HG03159 (cell line): ENCODE measurements at regions not wholly inside any gene's neighbourhood (a gene's known extent, or its start where the extent isn't known, plus 50 kb on each side); places are given as distances from the start of the nearest gene placed in this dataset.

ENCODE experiments used
- ATAC-seq: cut with Tn5 transposase; IDR thresholded peaks from one replicate; pipeline ENCODE4 v1.9.1; 2021; ENCODE audit warnings: mild to moderate bottlenecking, moderate library complexity; ENCODE audit not compliant: unreplicated experiment

DNA sequence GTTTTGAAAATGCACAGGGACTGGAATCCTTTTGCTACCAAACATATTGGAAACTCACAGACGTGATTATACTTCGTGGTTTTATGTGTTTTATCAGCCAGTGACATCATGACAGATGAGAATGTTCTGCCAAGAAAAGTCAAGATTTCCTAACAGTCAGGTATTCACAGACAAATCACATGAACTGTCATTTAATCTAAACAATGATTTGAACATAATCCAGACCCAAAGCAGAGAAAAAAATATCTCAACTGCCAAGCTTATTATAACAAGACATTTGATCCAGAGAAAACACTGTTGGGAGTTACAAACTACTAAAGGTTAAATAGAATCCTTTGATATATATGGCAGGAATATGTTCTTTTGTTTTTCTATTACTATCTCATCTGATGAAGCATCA, 635.9 kb upstream of the FRG1 start:
- no peak for ATAC-seq

DNA sequence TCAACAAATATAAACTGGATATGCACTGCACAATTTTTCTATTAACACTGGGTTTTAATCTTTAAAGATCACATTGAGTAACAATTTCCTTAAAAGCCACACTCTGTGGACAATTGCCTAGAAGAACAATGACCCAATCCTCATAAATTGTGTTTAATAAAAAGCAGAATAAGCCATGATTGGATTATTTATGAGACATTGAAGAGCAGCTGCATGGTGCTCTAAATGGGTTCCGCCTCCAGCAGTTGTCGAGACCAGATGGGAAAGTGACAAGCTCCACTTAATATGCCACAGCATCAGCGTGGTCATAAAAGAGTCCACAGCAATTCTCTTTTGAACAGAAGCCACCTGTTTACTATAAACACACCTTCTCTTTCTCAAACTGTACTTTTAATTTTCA, 635.2 kb upstream of the FRG1 start:
- no peak for ATAC-seq

DNA sequence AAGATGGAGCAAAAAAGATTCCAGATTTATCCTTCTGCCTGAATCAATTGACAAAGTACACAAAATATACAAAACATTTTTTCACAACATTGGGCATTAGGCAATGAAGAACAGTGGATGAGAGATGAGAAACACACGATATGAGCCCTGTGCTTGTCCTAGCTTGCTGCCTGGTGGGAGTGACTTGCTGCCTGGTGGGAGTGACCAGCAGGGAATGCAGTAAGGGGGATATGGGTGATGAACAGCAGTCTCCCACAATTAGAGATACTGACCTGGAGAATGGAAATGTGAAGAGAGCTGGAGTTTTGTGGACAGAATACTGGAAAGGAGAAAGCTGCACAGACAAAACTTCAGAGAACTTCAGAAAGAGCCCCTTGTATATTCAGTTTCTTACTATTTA, 629.4 kb upstream of the FRG1 start:
- ATAC-seq: no peak

DNA sequence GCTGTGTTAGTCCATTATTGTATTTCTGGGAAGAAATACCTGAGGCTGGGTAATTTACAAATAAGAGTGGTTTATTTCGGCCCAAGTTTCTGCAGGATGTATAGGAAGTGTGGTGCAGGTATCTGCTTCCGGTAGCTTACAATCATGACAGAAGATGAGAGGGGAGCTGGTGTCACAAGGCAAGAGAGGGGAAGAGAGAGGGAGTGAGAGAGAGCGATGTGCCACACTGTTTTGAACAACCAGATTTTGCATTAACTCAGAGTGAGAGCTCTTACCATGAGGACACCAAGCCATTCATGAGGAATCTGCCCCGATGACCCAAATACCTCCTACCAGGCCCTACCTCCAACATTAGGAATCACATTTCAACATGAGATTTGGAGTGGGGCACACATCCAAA, 627.6 kb upstream of the FRG1 start:
- ATAC-seq: no peak

DNA sequence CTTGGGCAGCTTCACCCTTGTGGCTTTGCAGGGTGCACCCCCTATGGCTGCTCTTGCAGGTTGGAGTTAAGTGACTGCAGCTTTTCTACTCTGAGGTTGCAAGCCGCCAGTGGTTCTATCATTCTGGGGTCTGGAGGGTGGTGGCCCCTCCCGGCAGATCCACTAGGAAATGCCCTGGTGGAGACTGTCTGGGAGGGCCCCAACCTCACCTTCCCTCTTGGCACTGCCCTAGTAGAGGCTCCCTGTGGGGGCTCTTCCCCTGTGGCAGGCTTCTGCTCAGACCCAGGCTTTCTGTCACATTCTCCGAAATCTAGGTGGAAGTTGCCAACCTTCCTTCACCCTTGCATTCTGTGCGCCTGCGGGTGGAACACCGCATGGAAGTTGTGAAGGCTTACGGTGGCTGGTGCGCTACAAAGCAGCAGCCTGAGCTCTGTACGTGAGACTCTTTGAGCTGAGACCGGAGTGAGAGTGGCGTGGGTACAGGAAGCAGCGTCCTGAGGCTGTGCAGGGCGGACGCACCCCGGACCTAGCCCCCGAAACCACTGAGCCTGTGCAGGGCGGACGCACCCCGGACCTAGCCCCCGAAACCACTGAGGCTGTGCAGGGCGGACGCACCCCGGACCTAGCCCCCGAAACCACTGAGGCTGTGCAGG, 626.7 kb upstream of the FRG1 start:
- ATAC-seq: no peak

DNA sequence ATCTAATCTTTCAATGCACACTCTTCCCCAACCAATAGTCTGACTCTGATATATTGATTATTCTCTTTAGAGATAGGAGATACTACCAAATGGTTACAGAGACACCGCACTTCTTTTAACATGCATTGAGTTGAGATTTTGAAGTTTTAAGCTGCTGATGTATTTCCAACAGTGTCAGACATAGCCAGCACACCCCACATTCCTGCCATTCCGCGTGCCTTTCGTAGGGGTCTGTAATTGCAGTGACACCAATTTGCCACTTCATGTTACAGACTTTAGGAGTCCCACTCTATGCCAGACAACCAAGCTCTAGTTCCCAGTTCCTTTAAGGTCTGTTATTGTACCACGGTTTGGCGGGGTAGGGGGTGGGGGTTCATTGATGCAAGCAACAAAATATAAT, 618.2 kb upstream of the FRG1 start:
- ATAC-seq: no peak

DNA sequence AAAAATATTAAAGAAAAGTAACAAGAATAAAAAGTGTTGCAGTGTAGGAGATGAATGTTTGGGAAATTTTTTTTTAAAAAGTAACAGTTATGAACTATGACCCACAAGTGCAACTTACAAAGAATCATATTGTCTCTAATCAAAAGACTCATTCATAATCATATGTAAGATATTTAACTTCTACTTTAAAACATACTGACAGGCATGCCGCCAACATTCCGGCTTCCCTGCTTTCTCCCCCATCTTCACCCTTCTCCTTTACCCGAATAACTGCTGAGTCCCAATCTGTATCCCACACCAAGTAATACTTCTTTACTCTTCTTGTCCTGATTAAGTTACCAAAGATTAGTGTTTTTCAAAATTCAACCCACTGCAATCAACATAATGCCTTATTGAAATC, 598.8 kb upstream of the FRG1 start:
- ATAC-seq: no peak

DNA sequence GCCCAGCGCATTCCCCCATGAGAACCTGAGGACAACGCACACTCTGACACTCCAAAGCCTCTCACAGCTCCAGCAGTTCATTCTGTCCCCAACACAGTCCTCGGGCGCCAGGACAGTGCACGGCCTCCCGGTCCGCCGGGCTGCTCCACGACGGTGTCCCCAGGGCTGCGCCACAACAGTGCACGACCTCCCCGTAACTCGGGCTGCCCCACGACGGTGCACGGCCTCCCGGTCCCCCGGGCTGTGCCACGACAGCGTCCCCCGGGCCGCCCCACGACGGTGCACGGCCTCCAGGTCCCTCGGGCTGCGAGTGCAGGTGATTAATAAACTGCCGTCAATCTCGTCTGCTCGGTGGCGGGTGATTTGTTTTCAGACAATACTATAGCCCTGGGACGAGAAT, 585.1 kb upstream of the FRG1 start:
- no peak for ATAC-seq

DNA sequence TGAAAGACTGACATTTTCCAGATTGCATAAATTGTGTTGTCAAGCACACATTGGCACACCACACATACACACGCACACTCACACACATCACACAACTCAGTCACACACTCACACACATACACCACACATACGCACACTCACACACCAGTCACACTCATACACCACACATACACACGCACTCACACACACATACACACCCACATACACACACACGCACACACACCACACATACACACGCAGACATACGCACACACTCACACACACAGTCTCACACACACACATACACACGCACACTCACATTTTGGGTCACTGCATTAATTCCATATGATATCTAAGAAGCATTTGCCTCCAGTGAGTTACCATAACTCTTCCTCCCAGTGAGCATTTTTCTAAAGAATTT, 578.3 kb upstream of the FRG1 start:
- ATAC-seq: no peak

DNA sequence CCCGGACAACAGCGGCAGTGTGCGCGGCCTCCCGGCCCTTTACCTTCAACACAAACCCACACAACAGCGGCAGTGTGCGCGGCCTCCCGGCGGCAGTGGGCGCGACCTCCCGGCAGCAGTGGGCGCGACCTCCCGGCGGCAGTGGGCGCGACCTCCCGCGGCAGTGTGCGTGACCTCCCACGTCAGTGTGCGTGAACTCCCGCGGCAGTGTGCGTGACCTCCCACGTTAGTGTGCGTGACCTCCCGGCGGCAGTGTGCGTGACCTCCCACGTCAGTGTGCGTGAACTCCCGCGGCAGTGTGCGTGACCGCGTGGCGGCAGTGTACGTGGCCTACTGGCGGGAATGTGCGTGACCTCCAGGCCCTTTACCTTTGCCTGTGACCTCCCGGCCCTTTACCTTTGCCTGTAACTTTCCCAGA, 576.6 kb upstream of the FRG1 start:
- no peak for ATAC-seq

DNA sequence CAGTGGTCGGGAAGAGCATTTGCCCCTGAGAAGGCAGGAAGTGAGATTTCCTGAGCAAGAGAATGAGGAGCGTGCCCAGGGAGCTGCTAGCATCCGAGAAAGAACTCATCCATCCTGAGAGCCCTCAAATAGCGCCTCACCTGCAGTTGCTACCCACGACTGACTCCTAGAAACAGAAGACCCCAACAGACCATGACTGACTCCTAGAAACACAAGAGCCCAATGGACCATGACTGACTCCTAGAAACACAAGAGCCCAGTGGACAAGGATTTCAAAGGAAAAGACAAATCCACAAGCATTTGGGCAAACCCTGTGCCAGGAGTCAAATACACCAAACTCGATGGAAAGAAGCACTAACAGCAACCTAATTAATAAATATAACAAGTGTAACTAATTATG, 575.2 kb upstream of the FRG1 start:
- no peak for ATAC-seq

DNA sequence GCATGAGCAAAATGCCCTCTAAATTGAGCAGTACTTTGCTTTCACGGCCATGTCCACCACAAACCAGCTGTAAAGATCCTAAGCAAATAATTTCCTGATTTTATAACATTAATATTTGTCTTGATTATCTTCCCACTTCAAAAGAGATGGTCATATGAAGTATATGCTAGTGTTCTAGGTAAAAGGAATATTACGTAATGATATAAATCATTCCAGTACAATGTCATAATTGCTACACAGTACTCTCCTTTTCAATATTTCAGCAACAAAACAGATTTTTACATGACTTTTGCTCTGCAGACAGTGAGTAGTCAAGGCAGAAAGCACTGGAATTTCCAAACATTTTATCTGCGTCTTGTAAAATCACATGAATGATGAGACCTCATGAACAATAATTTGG, 572.8 kb upstream of the FRG1 start:
- ATAC-seq: no peak

DNA sequence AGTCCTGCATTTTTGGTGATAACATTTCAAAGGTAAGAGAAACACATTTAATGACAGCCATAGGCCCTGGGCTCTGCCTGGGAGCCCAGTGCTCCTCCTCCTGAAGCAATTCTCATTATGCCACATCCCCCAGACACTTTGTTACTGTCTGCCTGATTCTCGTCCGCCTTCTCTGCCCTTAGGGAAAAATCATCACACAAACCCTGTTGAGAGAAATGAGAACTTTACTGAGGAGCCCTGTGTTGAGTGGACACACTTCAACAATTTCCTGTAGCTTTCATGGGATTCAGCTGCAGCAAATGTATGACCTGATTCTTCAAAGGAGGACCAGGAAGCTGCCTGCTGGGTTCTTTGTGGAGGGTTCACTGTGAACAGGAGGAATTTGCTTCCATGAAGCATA, 566.5 kb upstream of the FRG1 start:
- no peak for ATAC-seq

DNA sequence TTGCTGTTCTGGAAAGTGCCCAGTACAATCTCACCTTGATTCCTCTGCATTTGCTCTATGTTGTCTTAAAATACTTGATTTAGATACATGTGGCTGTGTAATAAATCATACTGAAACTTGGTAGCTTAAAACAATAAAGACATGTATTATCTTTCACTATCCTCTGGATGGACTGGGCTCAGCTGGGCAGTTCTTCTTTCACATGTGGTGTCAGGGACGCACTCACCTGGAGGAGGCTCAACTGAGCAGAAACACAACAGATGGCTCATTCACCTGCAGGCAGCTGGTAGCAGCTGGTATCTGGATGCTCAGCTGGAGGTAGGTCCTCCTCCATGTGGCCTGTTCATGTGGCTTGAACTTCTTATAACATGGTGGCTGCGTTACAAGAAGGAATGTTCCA, 563.8 kb upstream of the FRG1 start:
- no peak for ATAC-seq

DNA sequence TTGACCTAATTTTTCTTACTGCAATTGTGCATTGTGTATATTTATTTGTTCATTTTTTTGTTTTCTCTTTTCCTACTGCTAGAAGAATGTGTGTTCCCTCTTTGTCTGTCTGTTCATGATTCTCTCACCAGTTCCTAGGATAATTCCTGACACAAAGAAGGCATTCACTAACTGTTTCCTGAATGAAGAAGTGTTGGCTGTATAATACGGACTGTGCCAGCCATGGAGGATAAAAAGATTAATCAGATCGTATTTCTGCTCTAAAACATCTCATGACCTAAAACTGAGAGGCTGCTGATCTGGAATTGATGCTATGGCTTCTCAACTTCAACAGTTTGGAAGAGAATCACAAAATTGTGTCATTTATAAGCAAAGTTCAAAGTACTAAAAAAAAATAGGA, 563.1 kb upstream of the FRG1 start:
- no peak for ATAC-seq

DNA sequence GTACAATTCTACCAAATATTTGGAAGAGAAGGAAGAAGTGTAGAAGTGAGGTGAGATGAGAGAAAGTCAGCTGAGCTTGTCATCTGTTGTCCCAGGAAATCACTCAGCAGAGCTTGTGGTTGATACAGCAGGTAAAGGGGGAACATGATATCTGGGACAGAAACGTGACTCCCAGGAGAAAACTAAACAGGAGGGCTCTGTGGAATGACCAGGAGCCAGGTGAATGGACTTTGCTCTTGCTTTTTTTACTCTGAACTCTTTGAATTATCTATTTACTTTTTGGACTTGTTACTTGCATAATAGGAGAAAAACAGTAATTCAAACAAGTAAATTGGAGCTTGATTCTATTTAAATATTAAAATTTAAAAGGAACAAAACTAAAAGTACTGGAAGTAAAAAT, 555.6 kb upstream of the FRG1 start:
- no peak for ATAC-seq

DNA sequence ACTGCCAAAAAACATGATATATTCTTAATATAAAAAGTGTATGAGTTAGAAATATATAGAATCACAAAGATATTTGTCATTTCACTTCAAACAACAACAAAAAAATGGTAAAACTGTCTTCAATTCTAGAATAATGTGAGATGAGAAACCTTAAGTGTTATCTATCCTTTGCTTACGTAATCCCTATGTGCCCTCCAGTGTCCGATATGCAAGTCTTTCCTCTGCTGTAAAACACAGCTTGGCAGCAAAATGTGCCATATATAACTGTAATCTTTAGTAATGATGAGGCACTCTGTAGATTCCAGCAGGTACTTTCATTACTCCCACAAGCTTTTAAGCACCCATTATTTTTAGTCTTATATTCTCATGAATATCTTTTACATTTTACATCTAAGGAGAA, 555.1 kb upstream of the FRG1 start:
- ATAC-seq: no peak

DNA sequence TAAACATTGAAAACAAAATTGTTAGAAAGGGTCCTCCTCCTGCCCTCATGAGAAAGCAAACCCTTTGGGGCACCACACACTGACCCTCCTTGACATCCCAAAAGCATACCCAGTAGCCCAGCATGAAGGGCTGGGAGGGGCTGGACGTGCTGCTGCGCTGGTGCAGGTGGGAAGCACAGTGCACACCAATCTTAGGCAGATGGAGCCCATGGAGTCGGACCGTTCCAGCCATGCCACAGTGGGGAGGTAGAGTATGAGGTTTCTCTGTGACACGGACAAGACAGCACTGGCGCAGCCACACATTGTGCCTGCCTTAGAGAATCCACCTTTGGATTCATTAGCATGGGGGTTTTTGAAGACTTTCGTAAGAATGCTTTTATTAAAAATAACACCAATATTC, 544.2 kb upstream of the FRG1 start:
- no peak for ATAC-seq

DNA sequence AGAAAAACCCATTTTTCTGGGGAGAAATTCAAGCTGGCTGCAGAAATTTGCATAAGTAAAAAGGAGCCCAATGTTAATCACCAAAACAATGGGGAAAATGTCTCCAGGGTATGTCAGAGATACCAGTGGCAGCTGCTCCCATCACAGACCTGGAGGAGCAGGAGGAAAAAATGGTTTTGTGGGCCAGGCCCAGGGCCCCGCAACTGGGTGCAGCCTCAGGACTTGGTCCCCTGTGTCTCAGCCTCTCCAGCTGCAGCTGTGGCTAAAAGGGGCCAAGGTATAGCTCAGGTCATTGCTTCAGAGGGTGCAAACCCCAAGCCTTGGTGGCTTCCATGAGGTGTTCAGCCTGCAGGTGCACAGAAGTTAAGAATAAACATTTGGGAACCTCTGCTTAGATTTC, 536.4 kb upstream of the FRG1 start:
- ATAC-seq: no peak

DNA sequence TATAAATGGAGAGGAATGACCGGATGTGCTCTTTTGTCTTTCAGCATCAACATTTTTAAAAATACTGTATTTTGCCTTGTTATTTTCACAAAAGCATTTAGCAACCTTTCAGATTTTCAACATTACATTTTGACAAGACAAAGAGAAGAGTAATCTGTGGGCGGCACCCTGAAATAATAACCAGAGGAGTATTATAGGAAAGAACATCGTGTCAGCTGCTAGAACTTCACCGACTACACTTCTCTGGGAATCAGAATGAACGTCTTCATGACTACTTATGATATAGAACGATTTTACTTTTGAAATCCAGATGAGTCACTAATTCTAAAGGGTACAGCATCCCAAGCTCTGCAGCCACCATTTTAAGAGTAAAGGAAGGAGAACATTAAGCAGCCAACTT, 531.5 kb upstream of the FRG1 start:
- no peak for ATAC-seq

DNA sequence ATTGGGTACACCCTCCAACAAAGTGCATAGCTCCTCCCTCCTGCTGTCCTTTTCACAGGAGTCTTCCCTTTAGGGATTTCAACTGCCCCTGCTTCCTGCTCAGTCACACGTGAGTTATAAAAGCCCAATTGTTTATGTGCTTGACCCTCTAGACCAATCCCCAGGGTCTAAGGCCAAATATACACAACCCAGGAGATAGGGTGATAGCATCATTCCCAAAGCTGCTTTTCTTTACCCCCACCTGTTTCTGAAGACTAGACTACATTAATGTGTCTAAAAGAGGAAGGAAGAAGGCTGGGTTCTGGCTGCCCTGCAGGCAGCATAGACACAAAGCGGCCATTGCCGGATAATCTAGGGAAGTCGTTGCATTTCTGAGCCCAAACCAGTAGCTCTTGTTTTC, 526.7 kb upstream of the FRG1 start:
- ATAC-seq: no peak

DNA sequence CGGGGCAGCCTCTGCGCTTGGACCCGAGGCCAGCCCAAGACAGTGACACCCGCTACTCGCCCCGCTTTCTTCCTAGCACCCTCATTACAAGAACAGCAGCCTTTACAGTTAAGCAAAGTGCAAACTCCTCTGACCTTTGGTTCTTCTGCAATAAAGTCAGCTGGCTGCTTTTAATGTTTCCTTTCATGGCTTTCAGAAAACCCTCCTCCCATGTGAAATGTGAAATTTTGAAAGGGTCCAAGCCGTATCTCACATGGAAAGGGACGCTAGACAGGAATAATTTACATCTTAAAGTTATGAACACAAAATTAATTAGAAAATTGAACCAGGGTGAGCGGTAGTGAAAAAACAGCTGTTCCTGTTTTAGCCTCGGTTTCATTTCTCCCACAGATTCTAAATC, 520.1 kb upstream of the FRG1 start:
- no peak for ATAC-seq

DNA sequence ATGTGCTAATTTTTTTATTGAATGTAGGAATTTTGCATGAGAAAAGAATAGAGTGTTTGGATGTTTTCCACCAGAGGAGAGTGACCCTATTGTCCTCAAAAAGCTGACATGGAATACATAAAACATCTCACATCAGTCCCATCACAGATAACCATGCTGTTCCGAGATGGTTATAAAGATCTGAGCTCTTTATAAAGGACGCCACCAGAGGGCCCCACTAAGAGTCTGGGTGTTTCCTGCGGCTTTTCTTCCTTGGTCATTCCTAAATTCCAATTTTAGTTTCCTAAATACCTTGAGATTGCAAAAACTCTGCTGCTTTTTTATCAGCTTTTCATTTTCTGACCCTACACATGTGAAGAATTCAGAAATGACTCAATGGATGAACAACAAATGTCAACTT, 504.5 kb upstream of the FRG1 start:
- no peak for ATAC-seq

DNA sequence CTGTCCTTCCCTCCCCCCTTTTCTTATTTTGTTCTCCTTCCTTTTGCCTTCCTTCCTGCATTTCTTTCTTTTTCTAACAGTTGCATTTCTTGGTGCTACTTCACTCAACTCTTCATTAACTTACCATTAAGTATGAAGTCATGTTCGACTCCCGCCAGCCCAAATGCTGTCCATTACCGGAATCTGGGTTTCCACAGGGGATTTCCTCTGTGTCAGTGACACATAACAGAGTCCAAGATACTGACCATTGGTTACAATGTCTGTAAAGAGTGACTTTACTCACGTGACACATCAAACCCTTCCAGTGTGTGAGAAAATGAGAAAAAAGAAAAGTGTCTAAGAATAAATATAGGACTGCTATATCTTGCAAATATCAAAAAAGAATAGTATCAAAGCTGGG, 500.0 kb upstream of the FRG1 start:
- no peak for ATAC-seq
